Keratinocyte (primary cell): ENCODE measurements at regions not wholly inside any gene's neighbourhood (a gene's known extent, or its start where the extent isn't known, plus 50 kb on each side); places are given as distances from the start of the nearest gene placed in this dataset.

Experiments
- EZH2 ChIP-seq: IDR thresholded peaks from one replicate; pipeline ENCODE4 v1.6.1; 2012; ENCODE audit warnings: inconsistent platforms, mild to moderate bottlenecking, low read length, moderate library complexity
- TF ChIP-seq, protein P1 (sequence below), 3 experiments: IDR thresholded peaks in 1 of 3; conservative IDR thresholded peaks in 1 of 3; optimal IDR thresholded peaks in 1 of 3; 2 replicates in 2 of 3; 3 replicates in 1 of 3; pipeline versions ENCODE3 to v1.5.1; 2011; ENCODE audit warnings: low read length in 3 of 3, mild to moderate bottlenecking in 3 of 3, moderate library complexity in 2 of 3, control low read depth in 1 of 3, inconsistent platforms in 1 of 3; ENCODE audit not compliant: insufficient read depth in 2 of 3; ENCODE audit errors: extremely low read depth in 1 of 3

DNA sequence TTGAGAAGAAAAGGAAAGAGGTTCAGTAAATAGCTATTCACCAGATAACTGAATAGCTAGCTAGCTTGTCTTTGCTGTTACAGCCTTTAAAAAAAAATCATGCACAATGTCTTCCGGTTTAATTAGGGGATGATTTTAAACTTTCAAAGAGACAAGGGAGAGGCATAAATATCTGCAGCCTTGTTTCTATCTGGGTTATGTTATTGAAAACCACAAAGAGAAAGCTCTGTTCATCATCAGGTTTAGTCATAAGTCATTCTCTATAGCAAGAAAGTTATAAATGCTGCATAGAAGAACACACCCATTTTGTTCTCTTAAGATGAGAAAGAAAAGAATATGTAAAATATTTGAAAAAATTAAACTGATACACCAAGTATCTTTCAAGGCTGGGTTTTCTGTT is 1046.9 kb downstream of the AACS start:
- TF ChIP-seq, protein P1, sequence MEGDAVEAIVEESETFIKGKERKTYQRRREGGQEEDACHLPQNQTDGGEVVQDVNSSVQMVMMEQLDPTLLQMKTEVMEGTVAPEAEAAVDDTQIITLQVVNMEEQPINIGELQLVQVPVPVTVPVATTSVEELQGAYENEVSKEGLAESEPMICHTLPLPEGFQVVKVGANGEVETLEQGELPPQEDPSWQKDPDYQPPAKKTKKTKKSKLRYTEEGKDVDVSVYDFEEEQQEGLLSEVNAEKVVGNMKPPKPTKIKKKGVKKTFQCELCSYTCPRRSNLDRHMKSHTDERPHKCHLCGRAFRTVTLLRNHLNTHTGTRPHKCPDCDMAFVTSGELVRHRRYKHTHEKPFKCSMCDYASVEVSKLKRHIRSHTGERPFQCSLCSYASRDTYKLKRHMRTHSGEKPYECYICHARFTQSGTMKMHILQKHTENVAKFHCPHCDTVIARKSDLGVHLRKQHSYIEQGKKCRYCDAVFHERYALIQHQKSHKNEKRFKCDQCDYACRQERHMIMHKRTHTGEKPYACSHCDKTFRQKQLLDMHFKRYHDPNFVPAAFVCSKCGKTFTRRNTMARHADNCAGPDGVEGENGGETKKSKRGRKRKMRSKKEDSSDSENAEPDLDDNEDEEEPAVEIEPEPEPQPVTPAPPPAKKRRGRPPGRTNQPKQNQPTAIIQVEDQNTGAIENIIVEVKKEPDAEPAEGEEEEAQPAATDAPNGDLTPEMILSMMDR (optimal IDR thresholded peaks at IDR 0.05 in 1 of 3, IDR thresholded peaks at IDR 0.05 in 1 of 3, conservative IDR thresholded peaks at IDR 0.05 in 1 of 3; ENCODE audit: extremely low read depth in 1 of 3, insufficient read depth in 2 of 3, low read length in 3 of 3): no peak
- TF ChIP-seq EZH2: no peak
